Spleen (tissue), 11 donors: ENCODE measurements at regions not wholly inside any gene's neighbourhood (a gene's known extent, or its start where the extent isn't known, plus 50 kb on each side); places are given as distances from the start of the nearest gene placed in this dataset.

Source experiments
- DNase-seq: peaks from one replicate; pipeline ENCODE4 v3.0.0-alpha.2; 2020
- H3K27ac ChIP-seq, 8 donors: fragments of 200-600 bp; sonication (generic) in 7 of 8; 1 replicate in 4 of 8; 2 replicates in 4 of 8; pipeline versions ENCODE4 v1.5.0 to v1.8.0; 2016 to 2021; ENCODE audit warnings: inconsistent platforms in 4 of 8, mild to moderate bottlenecking in 4 of 8, moderate library complexity in 1 of 8
- H3K27me3 ChIP-seq, 7 donors: fragments of 200-600 bp; sonication (generic) in 6 of 7; replicated peaks in 1 of 7; 1 replicate in 4 of 7; 2 replicates in 3 of 7; pipeline versions ENCODE4 v1.5.0 to v1.8.0; 2016 to 2021; ENCODE audit warnings: inconsistent platforms in 3 of 7, mild to moderate bottlenecking in 1 of 7
- H3K36me3 ChIP-seq, 6 donors: fragments of 200-600 bp; sonication (generic) in 5 of 6; 1 replicate in 4 of 6; 2 replicates in 2 of 6; pipeline versions ENCODE4 v1.5.0 to v1.8.0; 2016 to 2021; ENCODE audit warnings: inconsistent platforms in 2 of 6
- H3K4me1 ChIP-seq, 6 donors: fragments of 200-600 bp; sonication (generic) in 5 of 6; 1 replicate in 3 of 6; 2 replicates in 3 of 6; pipeline versions ENCODE4 v1.5.0 to v1.8.0; 2016 to 2021; ENCODE audit warnings: inconsistent platforms in 3 of 6
- H3K4me3 ChIP-seq, 8 donors: fragments of 200-600 bp; sonication (generic) in 7 of 8; 1 replicate in 4 of 8; 2 replicates in 4 of 8; pipeline versions ENCODE4 v1.5.0 to v1.8.0; 2016 to 2021; ENCODE audit warnings: inconsistent platforms in 4 of 8, mild to moderate bottlenecking in 4 of 8, moderate library complexity in 2 of 8
- H3K9me3 ChIP-seq, 8 donors: fragments of 200-600 bp; sonication (generic) in 7 of 8; 1 replicate in 4 of 8; 2 replicates in 4 of 8; pipeline versions ENCODE4 v1.5.0 to v1.8.0; 2016 to 2021; ENCODE audit warnings: inconsistent platforms in 4 of 8
- CTCF ChIP-seq, 11 experiments: fragments of 200-600 bp in 7 of 11; fragments of 450-650 bp in 4 of 11; sonication (generic) in 4 of 11; IDR thresholded peaks in 8 of 11; conservative IDR thresholded peaks in 3 of 11; 1 replicate in 7 of 11; 2 replicates in 4 of 11; pipeline versions ENCODE4 v1.4.0 to v1.8.0; 2016 to 2021; ENCODE audit warnings: antibody characterized with exemption in 11 of 11, inconsistent platforms in 4 of 11, mild to moderate bottlenecking in 1 of 11
- POLR2A ChIP-seq, 3 donors: fragments of 450-650 bp; IDR thresholded peaks; one replicate each; pipeline ENCODE4 v1.5.1; 2017; ENCODE audit warnings: antibody characterized with exemption in 3 of 3, mild to moderate bottlenecking in 1 of 3
- POLR2AphosphoS5 ChIP-seq, 3 donors: sonication (generic); formaldehyde crosslinking; IDR thresholded peaks; one replicate each; pipeline ENCODE4 v1.5.1; 2017; ENCODE audit warnings: antibody characterized with exemption in 3 of 3
- WGBS, 5 donors: extraction: QIAGEN DNeasy Blood & Tissue Kit in 3 of 5; methylation state at CpG; one replicate each; pipeline versions ENCODE4 v1.1.5 to v1.1.7; 2013 to 2018; 5-methylcytosine and 5-hydroxymethylcytosine counted together
- intact Hi-C: fragments of 100-400 bp; cut with DNase I; formaldehyde crosslinking; loops from one replicate; pipeline ENCODE4 v1.15.0; 2023; ENCODE audit warnings: low total_unique reads
- donor health status: healthy with polysubstance abuse.
- donor health status: DM: no; HTN: no; CAD: no; lungs with moderate emphysema.
- donor health status: DM: no; HTN: no; CAD: no.
- donor health status: Bipolar disorder and iron deficiency.
- donor health status: healthy.
- donor health status: DM: no; HTN: no; CAD: no.
- donor health status: DM: yes; HTN: yes; CAD: no.

- Histone ChIP-seq H3K36me3 (no peaks in the 10 kb centered on the region), H3K27ac (no peak overlapping the region), H3K4me1 (peaks cover 0 to 8% (median 0%) of the 10 kb centered on the region in 6 donors), H3K27me3 (peaks cover 0 to 4% (median 0%) of the 10 kb centered on the region in 7 donors), H3K9me3 (no peaks in the 10 kb centered on the region), H3K4me3 (no peak overlapping the region)
- TF ChIP-seq CTCF (IDR thresholded peaks at IDR 0.05 in 8 of 11, conservative IDR thresholded peaks at IDR 0.05 in 3 of 11) (no peak), POLR2AphosphoS5 (IDR thresholded peaks at IDR 0.05) (no peak), POLR2A (IDR thresholded peaks at IDR 0.05) (no peak)
- 88 to 95% (median 93%) methylated on average over 9 to 10 of the region's 10 CpGs for WGBS, 5 donors
- intact Hi-C loops, result no loop called here
- no peak for DNase-seq
These were observed 78.9 kb upstream of the CCND2 start for GRCh38 chr12:4194668-4195067.

GRCh38 chr12:4193821-4194220, 79.7 kb upstream of the CCND2 start:
- no peaks in the 10 kb centered on the region for H3K9me3 ChIP-seq
- intact Hi-C loops, result no loop called here
- peaks cover 0 to 8% (median 0%) of the 10 kb centered on the region in 6 donors for H3K4me1 ChIP-seq
- no peak overlapping the region for H3K27ac ChIP-seq
- TF ChIP-seq POLR2A (IDR thresholded peaks at IDR 0.05) (no peak), CTCF (IDR thresholded peaks at IDR 0.05 in 8 of 11, conservative IDR thresholded peaks at IDR 0.05 in 3 of 11) (no peak), POLR2AphosphoS5 (IDR thresholded peaks at IDR 0.05) (no peak)
- no peak overlapping the region for H3K4me3 ChIP-seq
- H3K36me3 ChIP-seq, result no peaks in the 10 kb centered on the region
- 53 to 78% (median 61%) methylated on average over 8 of the region's 8 CpGs for WGBS, 5 donors
- peaks cover 0 to 4% (median 0%) of the 10 kb centered on the region in 7 donors for H3K27me3 ChIP-seq
- no peak for DNase-seq

- H3K9me3 ChIP-seq, result no peaks in the 10 kb centered on the region
- no peak overlapping the region for H3K4me3 ChIP-seq
- 64 to 81% (median 79%) methylated on average over 2 of the region's 2 CpGs for WGBS, 5 donors
- no peak for DNase-seq
- intact Hi-C loops, result no loop called here
- H3K27ac ChIP-seq, result no peak overlapping the region
- H3K36me3 ChIP-seq, result no peaks in the 10 kb centered on the region
- TF ChIP-seq POLR2A (IDR thresholded peaks at IDR 0.05) (no peak), CTCF (IDR thresholded peaks at IDR 0.05 in 8 of 11, conservative IDR thresholded peaks at IDR 0.05 in 3 of 11) (no peak), POLR2AphosphoS5 (IDR thresholded peaks at IDR 0.05) (no peak)
- no peaks in the 10 kb centered on the region for H3K4me1 ChIP-seq
- peaks cover 0 to 4% (median 0%) of the 10 kb centered on the region in 7 donors for H3K27me3 ChIP-seq
These were observed 81.9 kb upstream of the CCND2 start for GRCh38 chr12:4191642-4192041.

- no peaks in the 10 kb centered on the region for H3K9me3 ChIP-seq
- intact Hi-C loops, result no loop called here
- H3K4me3 ChIP-seq, result no peak overlapping the region
- H3K27ac ChIP-seq, result peak overlapping the region in 1 of 8 donors; percentile 35
- no peaks in the 10 kb centered on the region for H3K36me3 ChIP-seq
- H3K27me3 ChIP-seq, result peaks cover 0 to 4% (median 0%) of the 10 kb centered on the region in 7 donors
- no peak for DNase-seq
- WGBS, 5 donors, result 85 to 93% (median 90%) methylated on average over 3 of the region's 3 CpGs
- no peaks in the 10 kb centered on the region for H3K4me1 ChIP-seq
- TF ChIP-seq POLR2AphosphoS5 (IDR thresholded peaks at IDR 0.05) (no peak), CTCF (IDR thresholded peaks at IDR 0.05 in 8 of 11, conservative IDR thresholded peaks at IDR 0.05 in 3 of 11) (no peak), POLR2A (IDR thresholded peaks at IDR 0.05) (no peak)
These were observed 82.4 kb upstream of the CCND2 start for GRCh38 chr12:4191149-4191548.
